ENCODE measurements at regions not wholly inside any gene's neighbourhood (a gene's known extent, or its start where the extent isn't known, plus 50 kb on each side); places are given as distances from the start of the nearest gene placed in this dataset.

GRCh38 chr5:82859451-82860140 lies 217.6 kb downstream of the TMEM167A start:
- ChIA-PET POLR2A (no interaction called here), CTCF (no interaction called here)
- DNase-seq (ENCODE audit: low spot score) = peak; percentile 15
- Mint-ChIP-seq H3K9me3 (no peaks in the 10 kb centered on the region), H3K4me3 (no peak overlapping the region), H3K27ac (no peak overlapping the region), H3K36me3 (no peaks in the 10 kb centered on the region), H3K4me1 (peaks cover 47% of the 10 kb centered on the region), H3K27me3 (ENCODE audit: low read depth) (no peaks in the 10 kb centered on the region)
- TF ChIP-seq ATF1 (CRISPR knock-in tag; IDR thresholded peaks at IDR 0.05) (no peak), ERG (CRISPR knock-in tag; IDR thresholded peaks at IDR 0.05) (no peak), FOXP1 (CRISPR knock-in tag; IDR thresholded peaks at IDR 0.05; ENCODE audit: borderline replicate concordance) (no peak), PRRX2 (CRISPR knock-in tag; IDR thresholded peaks at IDR 0.05) (no peak), ESRRA (CRISPR knock-in tag; IDR thresholded peaks at IDR 0.05; ENCODE audit: borderline replicate concordance) (no peak), EMX1 (CRISPR knock-in tag; IDR thresholded peaks at IDR 0.05) (no peak), NFATC4 (CRISPR knock-in tag; IDR thresholded peaks at IDR 0.05) (no peak), ZNF121 (CRISPR knock-in tag; IDR thresholded peaks at IDR 0.05) (no peak), STAT6 (CRISPR knock-in tag; conservative IDR thresholded peaks at IDR 0.05; ENCODE audit: low read depth) (no peak), ZBTB21 (CRISPR knock-in tag; IDR thresholded peaks at IDR 0.05; ENCODE audit: borderline replicate concordance) (no peak), ARID4B (CRISPR knock-in tag; IDR thresholded peaks at IDR 0.05; ENCODE audit: borderline replicate concordance) (no peak), FOXJ3 (CRISPR knock-in tag; IDR thresholded peaks at IDR 0.05; ENCODE audit: borderline replicate concordance) (no peak), SOX15 (CRISPR knock-in tag; IDR thresholded peaks at IDR 0.05) (no peak)
- ATAC-seq = peak; percentile 82

GRCh38 chr5:82858151-82859025 lies 218.8 kb downstream of the TMEM167A start:
- no peak for ATAC-seq
- no peak overlapping the region for H3K27ac Mint-ChIP-seq
- H3K27me3 Mint-ChIP-seq (ENCODE audit: low read depth) = no peaks in the 10 kb centered on the region
- no peaks in the 10 kb centered on the region for H3K9me3 Mint-ChIP-seq
- H3K4me3 Mint-ChIP-seq = no peak overlapping the region
- POLR2A ChIA-PET = no interaction called here
- DNase-seq (ENCODE audit: low spot score) = no peak
- CTCF ChIA-PET = interaction anchor here (1.1 kb wide), 1 partner anchor 615 kb away, joined by 4 read pairs; no protein-coding TSS in a partner anchor
- peaks cover 36% of the 10 kb centered on the region for H3K4me1 Mint-ChIP-seq
- no peaks in the 10 kb centered on the region for H3K36me3 Mint-ChIP-seq
- no peak for TF ChIP-seq CBFB (CRISPR knock-in tag; IDR thresholded peaks at IDR 0.05; ENCODE audit: low read depth)
- no peak for TF ChIP-seq EMX1 (CRISPR knock-in tag; IDR thresholded peaks at IDR 0.05)
- no peak for TF ChIP-seq RELA (CRISPR knock-in tag; IDR thresholded peaks at IDR 0.05; ENCODE audit: borderline replicate concordance)
- no peak for TF ChIP-seq RORB (CRISPR knock-in tag; IDR thresholded peaks at IDR 0.05)
- no peak for TF ChIP-seq MAX (CRISPR knock-in tag; IDR thresholded peaks at IDR 0.05)
- TF ChIP-seq STAT6 (CRISPR knock-in tag; conservative IDR thresholded peaks at IDR 0.05; ENCODE audit: low read depth) = no peak
- TF ChIP-seq PRDM15 (CRISPR knock-in tag; IDR thresholded peaks at IDR 0.05) = no peak
